HCT116 (cell line): ENCODE measurements at regions not wholly inside any gene's neighbourhood (a gene's known extent, or its start where the extent isn't known, plus 50 kb on each side); places are given as distances from the start of the nearest gene placed in this dataset.
A peak's percentile ranks its signal among the peaks of the same experiment; 100 is the strongest.

Experiments
- ATAC-seq: fragments of 200-7000 bp; cut with Tn5 transposase; 2 replicates; pipeline ENCODE4 v1.9.1; 2020; ENCODE audit warnings: mild to moderate bottlenecking, moderate library complexity
- BruUV-seq: library from RNA; stranded (reverse); fragments of 400-500 nt; replicated peaks from 2 replicates; lab custom pipeline; 2021; lab: Mats Ljungman, UMichigan
- CTCF ChIA-PET: fragments of 300-600 bp; sonication (Branson Sonifier 250); formaldehyde crosslinking; loops from one replicate; lab custom pipeline; 2021; ENCODE audit warnings: antibody characterized with exemption; lab: Charles Lee
- POLR2A ChIA-PET: fragments of 300-600, 350-600 bp; sonication (Branson Sonifier 250); formaldehyde crosslinking; loops from one replicate; lab custom pipeline; 2021; ENCODE audit warnings: antibody characterized with exemption; lab: Charles Lee
- RAD21 ChIA-PET, 2 experiments: fragments of 300-600 bp; sonication (Branson Sonifier 250); formaldehyde crosslinking; loops; one replicate each; lab custom pipeline; 2023; ENCODE audit warnings: low total read pairs in 2 of 2; ENCODE audit not compliant: uncharacterized antibody in 2 of 2, unreplicated experiment in 2 of 2, low non-redundant PET in 1 of 2; lab: Charles Lee
- DNase-seq: peaks from one replicate; pipeline ENCODE4 v3.0.0-alpha.2; 2010; ENCODE audit warnings: low read depth, low spot score
- H2AFZ ChIP-seq: fragments of 200-600 bp; shearing (Covaris generic), sonication (generic); 2 replicates; pipeline ENCODE4 v1.6.1; 2017; ENCODE audit warnings: low read depth, mixed run types, mixed read lengths, antibody characterized with exemption, low read length; ENCODE audit not compliant: poor library complexity, severe bottlenecking
- H3K27ac ChIP-seq: 2 replicates; pipeline ENCODE4 v1.5.1; 2012; ENCODE audit warnings: low read depth, low read length
- H3K27me3 ChIP-seq: fragments of 200-600 bp; sonication (generic); 2 replicates; pipeline ENCODE4 v1.6.1; 2016; ENCODE audit warnings: mixed run types, low read length, mixed read lengths; ENCODE audit not compliant: insufficient read depth
- H3K36me3 ChIP-seq, 2 experiments: fragments of 200-500 bp in 1 of 2; fragments of 200-600 bp in 1 of 2; sonication (Bioruptor generic) in 1 of 2; sonication (generic) in 1 of 2; 2 replicates each; pipeline versions ENCODE4 v1.5.1 to v1.6.1; 2014 to 2016; ENCODE audit warnings: low read length in 2 of 2, inconsistent platforms in 1 of 2, mixed read lengths in 1 of 2, mixed run types in 1 of 2; ENCODE audit not compliant: insufficient read depth in 2 of 2, control insufficient read depth in 1 of 2
- H3K4me1 ChIP-seq, 2 experiments: fragments of 200-600 bp in 1 of 2; sonication (generic) in 1 of 2; 2 replicates each; pipeline versions ENCODE4 v1.5.1 to v1.6.1; 2012 to 2017; ENCODE audit warnings: low read length in 2 of 2, inconsistent platforms in 1 of 2, mild to moderate bottlenecking in 1 of 2, mixed read lengths in 1 of 2, mixed run types in 1 of 2, moderate library complexity in 1 of 2; ENCODE audit not compliant: insufficient read depth in 2 of 2, control insufficient read depth in 1 of 2
- H3K4me2 ChIP-seq: fragments of 200-600 bp; sonication (generic); 2 replicates; pipeline ENCODE4 v1.6.1; 2017; ENCODE audit warnings: mixed run types, low read length, mixed read lengths
- H3K4me3 ChIP-seq, 2 experiments: fragments of 200-600 bp in 1 of 2; sonication (generic) in 1 of 2; replicated peaks in 1 of 2; 2 replicates each; pipeline ENCODE4 v1.5.1; 2011 to 2016; ENCODE audit warnings: low read length in 2 of 2, control low read depth in 1 of 2, low read depth in 1 of 2, mild to moderate bottlenecking in 1 of 2, mixed read lengths in 1 of 2, mixed run types in 1 of 2
- H3K79me2 ChIP-seq: fragments of 200-600 bp; sonication (generic); 2 replicates; pipeline ENCODE4 v1.6.1; 2017; ENCODE audit warnings: mild to moderate bottlenecking, mixed run types, low read length, moderate library complexity, mixed read lengths; ENCODE audit not compliant: insufficient read depth
- H3K9ac ChIP-seq: fragments of 200-600 bp; sonication (generic); 2 replicates; pipeline ENCODE4 v1.6.1; 2016; ENCODE audit warnings: low read length, mixed read lengths
- H3K9me2 ChIP-seq: fragments of 200-600 bp; sonication (generic), shearing (Covaris generic); 2 replicates; pipeline ENCODE4 v1.6.1; 2017; ENCODE audit warnings: mixed run types, mild to moderate bottlenecking, moderate library complexity; ENCODE audit not compliant: insufficient read depth
- H3K9me3 ChIP-seq, 2 experiments: fragments of 200-500 bp in 1 of 2; fragments of 200-600 bp in 1 of 2; sonication (Bioruptor generic) in 1 of 2; sonication (generic) in 1 of 2; 2 replicates each; pipeline ENCODE4 v1.6.1; 2014 to 2017; ENCODE audit warnings: low read length in 2 of 2, mixed read lengths in 2 of 2, inconsistent platforms in 1 of 2, low read depth in 1 of 2, mild to moderate bottlenecking in 1 of 2, mixed run types in 1 of 2, moderate library complexity in 1 of 2; ENCODE audit not compliant: control insufficient read depth in 1 of 2, insufficient read depth in 1 of 2
- H4K20me1 ChIP-seq: fragments of 200-600 bp; sonication (generic), shearing (Covaris generic); 2 replicates; pipeline ENCODE4 v1.6.1; 2017; ENCODE audit warnings: mixed run types, mild to moderate bottlenecking, moderate library complexity; ENCODE audit not compliant: insufficient read depth
- CBX3 ChIP-seq: IDR thresholded peaks from 2 replicates; pipeline ENCODE4 v1.6.1; 2012; ENCODE audit warnings: low read depth
- EGR1 ChIP-seq: IDR thresholded peaks from 2 replicates; pipeline ENCODE4 v1.6.1; 2012; ENCODE audit warnings: low read depth
- EZH2 ChIP-seq: fragments of 200-600 bp; sonication (generic); IDR thresholded peaks from 2 replicates; pipeline ENCODE4 v1.6.1; 2017; ENCODE audit warnings: antibody characterized with exemption, mixed run types
- POLR2AphosphoS5 ChIP-seq: IDR thresholded peaks from 2 replicates; pipeline ENCODE4 v1.6.1; 2011; ENCODE audit warnings: mild to moderate bottlenecking, low read depth, low read length, moderate library complexity
- RAD21 ChIP-seq: IDR thresholded peaks from 2 replicates; pipeline ENCODE4 v1.6.1; 2012; ENCODE audit warnings: low read depth, mild to moderate bottlenecking
- SP1 ChIP-seq: IDR thresholded peaks from 2 replicates; pipeline ENCODE4 v1.6.1; 2012; ENCODE audit warnings: low read depth
- TCF7L2 ChIP-seq: IDR thresholded peaks from 2 replicates; pipeline ENCODE4 v1.7.0; 2011; ENCODE audit warnings: borderline replicate concordance, inconsistent platforms; ENCODE audit not compliant: insufficient read depth, insufficient read length; ENCODE audit errors: extremely low read depth
- YY1 ChIP-seq: IDR thresholded peaks from 2 replicates; pipeline ENCODE4 v1.6.1; 2011; ENCODE audit warnings: low read length, low read depth, moderate library complexity, mild to moderate bottlenecking; ENCODE audit not compliant: insufficient replicate concordance; ENCODE audit errors: extremely low read depth
- intact Hi-C: fragments of 100-400 bp; cut with micrococcal nuclease; formaldehyde crosslinking; loops from 2 replicates; pipeline ENCODE4 v1.10.0; 2022
- TF ChIP-seq, protein P1 (sequence below): IDR thresholded peaks from 2 replicates; pipeline ENCODE4 v1.6.1; 2011; ENCODE audit warnings: mild to moderate bottlenecking, low read length, moderate library complexity; ENCODE audit not compliant: insufficient replicate concordance; ENCODE audit errors: extremely low read depth

DNA sequence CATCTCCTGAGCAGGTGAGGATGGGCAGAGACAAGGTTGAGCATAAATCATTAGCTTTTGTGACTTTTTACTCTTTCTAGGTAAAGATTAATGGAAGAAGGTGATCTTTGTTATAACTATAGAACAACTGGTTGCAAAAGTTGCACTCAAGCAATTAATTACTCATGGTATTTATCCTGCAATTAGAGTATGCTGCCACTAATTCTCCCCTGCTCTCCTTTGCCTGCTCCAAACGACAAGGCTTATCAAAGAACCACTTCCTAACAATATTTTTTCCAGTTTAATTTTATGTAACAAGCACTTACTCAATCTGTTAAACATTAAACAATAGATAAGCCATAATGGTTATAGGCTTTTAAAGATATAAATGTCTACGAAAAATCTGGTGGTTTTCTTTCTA lies 189.9 kb upstream of the PELI2 start:
- ChIA-PET RAD21 (no interaction called here), POLR2A (no interaction called here), CTCF (no interaction called here)
- no peak for DNase-seq
- no peaks in the 10 kb centered on the region for H3K36me3 ChIP-seq
- no peaks in the 10 kb centered on the region for H3K79me2 ChIP-seq
- BruUV-seq: no TSS peak
- TF ChIP-seq POLR2AphosphoS5 (no peak), EGR1 (no peak), EZH2 (no peak)
- H3K9ac ChIP-seq: no peak overlapping the region
- no peak overlapping the region for H3K27ac ChIP-seq
- intact Hi-C loops: no loop called here
- H3K4me2 ChIP-seq: no peak overlapping the region
- ATAC-seq: no peak
- no peak overlapping the region for H2AFZ ChIP-seq
- no peaks in the 10 kb centered on the region for H3K9me3 ChIP-seq
- H4K20me1 ChIP-seq: no peaks in the 10 kb centered on the region
- no peaks in the 10 kb centered on the region for H3K9me2 ChIP-seq
- no peaks in the 10 kb centered on the region for H3K27me3 ChIP-seq
- H3K4me1 ChIP-seq: no peaks in the 10 kb centered on the region
- no peak overlapping the region for H3K4me3 ChIP-seq

DNA sequence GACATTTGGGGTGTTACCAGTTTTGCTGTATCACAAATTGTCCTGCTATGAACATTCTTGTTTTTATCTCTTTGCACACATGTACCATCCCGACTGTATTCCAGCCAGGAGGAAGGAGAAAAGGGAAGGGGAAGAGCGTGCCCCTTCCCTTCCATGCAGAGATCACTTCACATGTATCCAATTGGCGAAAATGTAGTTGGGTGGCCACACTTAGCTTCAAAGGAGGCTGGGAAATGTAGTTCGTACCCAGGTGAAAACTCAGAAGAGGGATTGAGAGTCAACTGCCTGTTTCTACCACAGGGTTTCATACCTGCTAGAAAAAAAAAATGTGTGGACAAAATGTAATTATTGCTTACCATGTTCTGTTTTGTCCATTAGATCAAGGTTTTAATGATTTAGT lies 189.1 kb upstream of the PELI2 start:
- Histone ChIP-seq H3K27me3 (no peaks in the 10 kb centered on the region), H3K27ac (no peak overlapping the region), H3K4me1 (no peaks in the 10 kb centered on the region), H3K4me2 (no peak overlapping the region), H3K36me3 (no peaks in the 10 kb centered on the region), H3K9ac (no peak overlapping the region), H4K20me1 (no peaks in the 10 kb centered on the region), H3K9me2 (no peaks in the 10 kb centered on the region), H3K4me3 (no peak overlapping the region), H3K79me2 (no peaks in the 10 kb centered on the region), H2AFZ (no peak overlapping the region), H3K9me3 (no peaks in the 10 kb centered on the region; a peak in 1 of 4 replicates)
- intact Hi-C loops: no loop called here
- ChIA-PET RAD21 (no interaction called here), CTCF (no interaction called here), POLR2A (no interaction called here)
- no TSS peak for BruUV-seq
- DNase-seq (no peak), ATAC-seq (no peak)
- TF ChIP-seq CBX3: no peak
- no peak for TF ChIP-seq EGR1
- TF ChIP-seq, protein P1, sequence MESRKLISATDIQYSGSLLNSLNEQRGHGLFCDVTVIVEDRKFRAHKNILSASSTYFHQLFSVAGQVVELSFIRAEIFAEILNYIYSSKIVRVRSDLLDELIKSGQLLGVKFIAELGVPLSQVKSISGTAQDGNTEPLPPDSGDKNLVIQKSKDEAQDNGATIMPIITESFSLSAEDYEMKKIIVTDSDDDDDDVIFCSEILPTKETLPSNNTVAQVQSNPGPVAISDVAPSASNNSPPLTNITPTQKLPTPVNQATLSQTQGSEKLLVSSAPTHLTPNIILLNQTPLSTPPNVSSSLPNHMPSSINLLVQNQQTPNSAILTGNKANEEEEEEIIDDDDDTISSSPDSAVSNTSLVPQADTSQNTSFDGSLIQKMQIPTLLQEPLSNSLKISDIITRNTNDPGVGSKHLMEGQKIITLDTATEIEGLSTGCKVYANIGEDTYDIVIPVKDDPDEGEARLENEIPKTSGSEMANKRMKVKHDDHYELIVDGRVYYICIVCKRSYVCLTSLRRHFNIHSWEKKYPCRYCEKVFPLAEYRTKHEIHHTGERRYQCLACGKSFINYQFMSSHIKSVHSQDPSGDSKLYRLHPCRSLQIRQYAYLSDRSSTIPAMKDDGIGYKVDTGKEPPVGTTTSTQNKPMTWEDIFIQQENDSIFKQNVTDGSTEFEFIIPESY: no peak
- TF ChIP-seq SP1: 0 out of 2 replicates have a peak, but pooled peaks have one; percentile 15
- no peak for TF ChIP-seq TCF7L2
- TF ChIP-seq RAD21: no peak
- TF ChIP-seq YY1: no peak
